ENCODE measurements at regions not wholly inside any gene's neighbourhood (a gene's known extent, or its start where the extent isn't known, plus 50 kb on each side); places are given as distances from the start of the nearest gene placed in this dataset.

- H3K4me3 ChIP-seq (ENCODE audit: low read depth, low read length) = no peak overlapping the region
- no peak for DNase-seq (ENCODE audit: low read depth)
- no peak for TF ChIP-seq CTCF (IDR thresholded peaks at IDR 0.05; ENCODE audit: insufficient read depth, low read depth, low read length)
These were observed 1065.8 kb downstream of the REEP3 start for GRCh38 chr10:64586934-64587503.

- no peak overlapping the region for H3K4me3 ChIP-seq (ENCODE audit: low read depth, low read length)
- no peak for TF ChIP-seq CTCF (IDR thresholded peaks at IDR 0.05; ENCODE audit: insufficient read depth, low read depth, low read length)
- DNase-seq (ENCODE audit: low read depth) = no peak
These were observed 1072.9 kb downstream of the REEP3 start for GRCh38 chr10:64594072-64594471.

GRCh38 chr10:64598600-64598999, 1077.4 kb downstream of the REEP3 start:
- no peak for TF ChIP-seq CTCF (IDR thresholded peaks at IDR 0.05; ENCODE audit: insufficient read depth, low read depth, low read length)
- no peak for DNase-seq (ENCODE audit: low read depth)

GRCh38 chr10:64601298-64601697, 1080.1 kb downstream of the REEP3 start:
- no peak for TF ChIP-seq CTCF (IDR thresholded peaks at IDR 0.05; ENCODE audit: insufficient read depth, low read depth, low read length)
- DNase-seq (ENCODE audit: low read depth) = no peak
- no peak overlapping the region for H3K4me3 ChIP-seq (ENCODE audit: low read depth, low read length)

More at GRCh38 chr10:64598600-64598999, 1077.4 kb downstream of the REEP3 start:
- H3K4me3 ChIP-seq (ENCODE audit: low read depth, low read length) = no peak overlapping the region

- no peak overlapping the region for H3K4me3 ChIP-seq (ENCODE audit: low read depth, low read length)
- no peak for TF ChIP-seq CTCF (IDR thresholded peaks at IDR 0.05; ENCODE audit: insufficient read depth, low read depth, low read length)
- no peak for DNase-seq (ENCODE audit: low read depth)
These were observed 1095.9 kb downstream of the REEP3 start for GRCh38 chr10:64617085-64617484.

- TF ChIP-seq CTCF (IDR thresholded peaks at IDR 0.05; ENCODE audit: insufficient read depth, low read depth, low read length) = no peak
- DNase-seq (ENCODE audit: low read depth) = no peak
- H3K4me3 ChIP-seq (ENCODE audit: low read depth, low read length) = no peak overlapping the region
These were observed 1097.9 kb downstream of the REEP3 start for GRCh38 chr10:64619102-64619501.

GRCh38 chr10:64626924-64627323, 1105.7 kb downstream of the REEP3 start:
- no peak overlapping the region for H3K4me3 ChIP-seq (ENCODE audit: low read depth, low read length)
- DNase-seq (ENCODE audit: low read depth) = no peak
- no peak for TF ChIP-seq CTCF (IDR thresholded peaks at IDR 0.05; ENCODE audit: insufficient read depth, low read depth, low read length)
